ENCODE measurements at regions not wholly inside any gene's neighbourhood (a gene's known extent, or its start where the extent isn't known, plus 50 kb on each side); places are given as distances from the start of the nearest gene placed in this dataset.

DNA sequence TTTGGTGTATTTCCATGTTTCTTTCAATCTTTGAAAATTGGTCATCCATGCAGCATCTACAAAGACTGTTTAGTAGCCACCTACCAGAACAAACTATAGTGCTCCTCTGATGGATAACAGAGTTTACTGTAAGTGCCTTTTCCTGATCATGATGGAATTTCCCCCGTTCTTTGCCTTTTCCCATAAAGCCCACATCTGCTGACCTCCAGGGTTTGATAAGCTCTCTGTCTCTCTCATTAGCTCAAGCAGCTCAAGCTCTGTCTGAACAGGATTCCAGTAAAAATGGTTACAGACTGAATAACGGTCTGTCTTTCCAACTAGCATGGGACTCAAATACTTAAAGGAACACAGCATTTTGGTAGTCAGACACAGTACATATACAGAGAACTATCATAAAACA is 308.4 kb upstream of the SORL1-AS1 start:
- TF ChIP-seq, protein P1, sequence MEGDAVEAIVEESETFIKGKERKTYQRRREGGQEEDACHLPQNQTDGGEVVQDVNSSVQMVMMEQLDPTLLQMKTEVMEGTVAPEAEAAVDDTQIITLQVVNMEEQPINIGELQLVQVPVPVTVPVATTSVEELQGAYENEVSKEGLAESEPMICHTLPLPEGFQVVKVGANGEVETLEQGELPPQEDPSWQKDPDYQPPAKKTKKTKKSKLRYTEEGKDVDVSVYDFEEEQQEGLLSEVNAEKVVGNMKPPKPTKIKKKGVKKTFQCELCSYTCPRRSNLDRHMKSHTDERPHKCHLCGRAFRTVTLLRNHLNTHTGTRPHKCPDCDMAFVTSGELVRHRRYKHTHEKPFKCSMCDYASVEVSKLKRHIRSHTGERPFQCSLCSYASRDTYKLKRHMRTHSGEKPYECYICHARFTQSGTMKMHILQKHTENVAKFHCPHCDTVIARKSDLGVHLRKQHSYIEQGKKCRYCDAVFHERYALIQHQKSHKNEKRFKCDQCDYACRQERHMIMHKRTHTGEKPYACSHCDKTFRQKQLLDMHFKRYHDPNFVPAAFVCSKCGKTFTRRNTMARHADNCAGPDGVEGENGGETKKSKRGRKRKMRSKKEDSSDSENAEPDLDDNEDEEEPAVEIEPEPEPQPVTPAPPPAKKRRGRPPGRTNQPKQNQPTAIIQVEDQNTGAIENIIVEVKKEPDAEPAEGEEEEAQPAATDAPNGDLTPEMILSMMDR (IDR thresholded peaks at IDR 0.05) = no peak
- TF ChIP-seq POLR2A (IDR thresholded peaks at IDR 0.05) = no peak

Data from adrenal gland (tissue), 5 donors.